HEK293 (cell line): ENCODE measurements at regions not wholly inside any gene's neighbourhood (a gene's known extent, or its start where the extent isn't known, plus 50 kb on each side); places are given as distances from the start of the nearest gene placed in this dataset.

Experiments
- BCL11B ChIP-seq: fragments of 450-650 bp; formaldehyde crosslinking; IDR thresholded peaks from 2 replicates; pipeline ENCODE4 v1.5.1; 2016; ENCODE audit warnings: low read depth, missing biosample characterization, missing genetic modification characterization
- CTCF ChIP-seq: fragments of 450-650 bp; formaldehyde crosslinking; IDR thresholded peaks from 2 replicates; pipeline ENCODE4 v1.5.1; 2016; ENCODE audit warnings: missing biosample characterization, missing genetic modification characterization
- OSR2 ChIP-seq: fragments of 450-650 bp; formaldehyde crosslinking; IDR thresholded peaks from 2 replicates; pipeline ENCODE4 v1.5.1; 2016; ENCODE audit warnings: missing biosample characterization, missing genetic modification characterization
- YY1 ChIP-seq: fragments of 450-650 bp; formaldehyde crosslinking; IDR thresholded peaks from 2 replicates; pipeline ENCODE4 v1.5.1; 2018; ENCODE audit warnings: missing biosample characterization, missing genetic modification characterization
- ZBTB21 ChIP-seq: fragments of 450-650 bp; formaldehyde crosslinking; IDR thresholded peaks from 2 replicates; pipeline ENCODE4 v1.5.1; 2017; ENCODE audit warnings: missing biosample characterization, missing genetic modification characterization
- ZEB2 ChIP-seq: fragments of 450-650 bp; formaldehyde crosslinking; IDR thresholded peaks from 2 replicates; pipeline ENCODE4 v1.5.1; 2016; ENCODE audit warnings: missing biosample characterization, missing genetic modification characterization
- ZNF274 ChIP-seq, 2 experiments: fragments of 200-500 bp in 1 of 2; fragments of 450-650 bp in 1 of 2; sonication (Bioruptor generic) in 1 of 2; formaldehyde crosslinking in 1 of 2; IDR thresholded peaks; 2 replicates each; pipeline versions ENCODE4 v1.5.1 to v1.6.1; 2014 to 2016; ENCODE audit warnings: borderline replicate concordance in 1 of 2, inconsistent platforms in 1 of 2, low read length in 1 of 2, missing biosample characterization in 1 of 2, missing genetic modification characterization in 1 of 2
- ZNF398 ChIP-seq: fragments of 450-650 bp; formaldehyde crosslinking; IDR thresholded peaks from 2 replicates; pipeline ENCODE4 v1.5.1; 2017; ENCODE audit warnings: missing biosample characterization, missing genetic modification characterization
- ZNF639 ChIP-seq: fragments of 450-650 bp; formaldehyde crosslinking; IDR thresholded peaks from 2 replicates; pipeline ENCODE4 v1.5.1; 2016; ENCODE audit warnings: missing biosample characterization, missing genetic modification characterization
- ZNF692 ChIP-seq: fragments of 450-650 bp; formaldehyde crosslinking; IDR thresholded peaks from 2 replicates; pipeline ENCODE4 v1.5.1; 2016; ENCODE audit warnings: missing biosample characterization, missing genetic modification characterization
- ZNF791 ChIP-seq: fragments of 450-650 bp; formaldehyde crosslinking; IDR thresholded peaks from 2 replicates; pipeline ENCODE4 v1.5.1; 2016; ENCODE audit warnings: missing biosample characterization, missing genetic modification characterization

- TF ChIP-seq YY1 (tag by site-specific recombination) (no peak), OSR2 (no peak), CTCF (no peak), BCL11B (no peak), ZNF791 (tag by site-specific recombination) (no peak), ZNF692 (tag by site-specific recombination) (no peak), ZNF398 (tag by site-specific recombination) (no peak), ZNF639 (tag by site-specific recombination) (no peak), ZNF274 (IDR thresholded peaks at IDR 0.05; ENCODE audit: low read length) (no peak), ZNF274 (tag by site-specific recombination; IDR thresholded peaks at IDR 0.05; ENCODE audit: borderline replicate concordance) (no peak), ZBTB21 (no peak), ZEB2 (tag by site-specific recombination) (no peak)
These were observed 106.2 kb upstream of the INHBA start for GRCh38 chr7:41809116-41809515.
